Keratinocyte (primary cell): ENCODE measurements at regions not wholly inside any gene's neighbourhood (a gene's known extent, or its start where the extent isn't known, plus 50 kb on each side); places are given as distances from the start of the nearest gene placed in this dataset.

ENCODE experiments used
- CTCF ChIP-seq, 3 experiments: IDR thresholded peaks in 1 of 3; conservative IDR thresholded peaks in 1 of 3; optimal IDR thresholded peaks in 1 of 3; 2 replicates in 2 of 3; 3 replicates in 1 of 3; pipeline versions ENCODE3 to v1.5.1; 2011; ENCODE audit warnings: low read length in 3 of 3, mild to moderate bottlenecking in 3 of 3, moderate library complexity in 2 of 3, control low read depth in 1 of 3, inconsistent platforms in 1 of 3; ENCODE audit not compliant: insufficient read depth in 2 of 3; ENCODE audit errors: extremely low read depth in 1 of 3
- EZH2 ChIP-seq: IDR thresholded peaks from one replicate; pipeline ENCODE4 v1.6.1; 2012; ENCODE audit warnings: inconsistent platforms, mild to moderate bottlenecking, low read length, moderate library complexity

- TF ChIP-seq CTCF (optimal IDR thresholded peaks at IDR 0.05 in 1 of 3, IDR thresholded peaks at IDR 0.05 in 1 of 3, conservative IDR thresholded peaks at IDR 0.05 in 1 of 3; ENCODE audit: extremely low read depth in 1 of 3, insufficient read depth in 2 of 3, low read length in 3 of 3) (no peak), EZH2 (no peak)
Observed at GRCh38 chr14:25800841-25801240, 750.9 kb upstream of the STXBP6 start.
